ENCODE measurements at regions not wholly inside any gene's neighbourhood (a gene's known extent, or its start where the extent isn't known, plus 50 kb on each side); places are given as distances from the start of the nearest gene placed in this dataset.

- TF ChIP-seq CTCF (IDR thresholded peaks at IDR 0.05; ENCODE audit: insufficient read depth, low read depth, low read length) (no peak), EZH2 (IDR thresholded peaks at IDR 0.05; ENCODE audit: insufficient read depth, low read length) (no peak)
- Histone ChIP-seq H4K20me1 (ENCODE audit: insufficient read depth, low read length) (no peaks in the 10 kb centered on the region), H3K27ac (ENCODE audit: low read depth, low read length) (no peak overlapping the region), H3K4me1 (ENCODE audit: insufficient read depth, low read length) (no peaks in the 10 kb centered on the region), H3K9ac (ENCODE audit: low read length) (no peak overlapping the region), H3K36me3 (ENCODE audit: insufficient read depth, low read length) (no peaks in the 10 kb centered on the region), H3K4me3 (ENCODE audit: insufficient read depth, low read depth, low read length) (no peak overlapping the region), H2AFZ (ENCODE audit: low read depth, low read length) (no peak overlapping the region), H3K27me3 (ENCODE audit: insufficient read depth, low read length) (no peaks in the 10 kb centered on the region), H3K79me2 (ENCODE audit: insufficient read depth, low read length) (no peaks in the 10 kb centered on the region), H3K9me3 (ENCODE audit: insufficient read depth, low read depth, low read length) (no peaks in the 10 kb centered on the region), H3K4me2 (ENCODE audit: low read length) (no peak overlapping the region)
- H3K4me3 Mint-ChIP-seq (ENCODE audit: unreplicated experiment), result no peak overlapping the region
- H3K27me3 Mint-ChIP-seq (ENCODE audit: low read depth, unreplicated experiment), result peaks cover 12% of the 10 kb centered on the region
- FAIRE-seq, result no peak
- H3K36me3 Mint-ChIP-seq (ENCODE audit: low read depth, unreplicated experiment), result no peaks in the 10 kb centered on the region
- H3K4me1 Mint-ChIP-seq (ENCODE audit: low read depth, unreplicated experiment), result peaks cover 10% of the 10 kb centered on the region
- peaks cover 18% of the 10 kb centered on the region for H3K9me3 Mint-ChIP-seq (ENCODE audit: unreplicated experiment)
- DNase-seq (ENCODE audit: low read depth), result no peak
- no peak overlapping the region for H3K27ac Mint-ChIP-seq (ENCODE audit: unreplicated experiment)
Measured at GRCh38 chr7:152969335-152969734, 209.8 kb downstream of the ACTR3B start.

DNA sequence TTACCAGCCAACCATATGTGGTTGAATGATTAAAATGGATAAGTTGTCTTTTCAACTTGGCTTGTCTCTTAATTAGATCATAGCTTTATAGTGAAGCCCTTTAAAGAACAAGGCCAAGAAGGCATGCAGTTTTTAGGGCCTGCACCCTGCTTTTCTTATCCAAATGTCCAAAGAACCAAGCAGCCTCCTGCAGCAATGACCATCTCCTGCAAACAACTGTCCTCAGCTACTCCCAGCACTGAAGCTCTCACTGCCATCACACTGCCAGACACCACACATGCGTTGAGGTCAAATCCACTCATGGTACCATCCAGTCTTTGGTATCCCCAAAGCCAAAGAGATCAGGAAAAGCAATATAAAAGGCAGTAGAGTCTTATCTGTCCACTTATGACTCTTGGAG lies 210.3 kb downstream of the ACTR3B start:
- Histone ChIP-seq H4K20me1 (ENCODE audit: insufficient read depth, low read length) (no peaks in the 10 kb centered on the region), H3K9me3 (ENCODE audit: insufficient read depth, low read depth, low read length) (no peaks in the 10 kb centered on the region), H3K4me3 (ENCODE audit: insufficient read depth, low read depth, low read length) (no peak overlapping the region), H3K36me3 (ENCODE audit: insufficient read depth, low read length) (no peaks in the 10 kb centered on the region), H3K9ac (ENCODE audit: low read length) (no peak overlapping the region), H3K79me2 (ENCODE audit: insufficient read depth, low read length) (no peaks in the 10 kb centered on the region), H3K4me1 (ENCODE audit: insufficient read depth, low read length) (no peaks in the 10 kb centered on the region), H3K27me3 (ENCODE audit: insufficient read depth, low read length) (no peaks in the 10 kb centered on the region), H2AFZ (ENCODE audit: low read depth, low read length) (no peak overlapping the region), H3K4me2 (ENCODE audit: low read length) (no peak overlapping the region), H3K27ac (ENCODE audit: low read depth, low read length) (no peak overlapping the region)
- peaks cover 12% of the 10 kb centered on the region for H3K27me3 Mint-ChIP-seq (ENCODE audit: low read depth, unreplicated experiment)
- DNase-seq (ENCODE audit: low read depth) (no peak), FAIRE-seq (no peak)
- H3K27ac Mint-ChIP-seq (ENCODE audit: unreplicated experiment), result no peak overlapping the region
- H3K9me3 Mint-ChIP-seq (ENCODE audit: unreplicated experiment), result peaks cover 18% of the 10 kb centered on the region
- no peaks in the 10 kb centered on the region for H3K36me3 Mint-ChIP-seq (ENCODE audit: low read depth, unreplicated experiment)
- TF ChIP-seq CTCF (IDR thresholded peaks at IDR 0.05; ENCODE audit: insufficient read depth, low read depth, low read length) (no peak), EZH2 (IDR thresholded peaks at IDR 0.05; ENCODE audit: insufficient read depth, low read length) (no peak)
- peaks cover 10% of the 10 kb centered on the region for H3K4me1 Mint-ChIP-seq (ENCODE audit: low read depth, unreplicated experiment)
- no peak overlapping the region for H3K4me3 Mint-ChIP-seq (ENCODE audit: unreplicated experiment)

GRCh38 chr7:152970481-152970880 lies 210.9 kb downstream of the ACTR3B start:
- H3K9me3 ChIP-seq (ENCODE audit: insufficient read depth, low read depth, low read length), result no peaks in the 10 kb centered on the region
- H3K4me1 ChIP-seq (ENCODE audit: insufficient read depth, low read length), result no peaks in the 10 kb centered on the region
- no peaks in the 10 kb centered on the region for H3K27me3 ChIP-seq (ENCODE audit: insufficient read depth, low read length)
- no peaks in the 10 kb centered on the region for H4K20me1 ChIP-seq (ENCODE audit: insufficient read depth, low read length)
- Mint-ChIP-seq H3K4me1 (ENCODE audit: low read depth, unreplicated experiment) (peaks cover 10% of the 10 kb centered on the region), H3K9me3 (ENCODE audit: unreplicated experiment) (peaks cover 18% of the 10 kb centered on the region), H3K36me3 (ENCODE audit: low read depth, unreplicated experiment) (no peaks in the 10 kb centered on the region), H3K27ac (ENCODE audit: unreplicated experiment) (no peak overlapping the region), H3K4me3 (ENCODE audit: unreplicated experiment) (no peak overlapping the region), H3K27me3 (ENCODE audit: low read depth, unreplicated experiment) (peaks cover 12% of the 10 kb centered on the region)
- H3K4me2 ChIP-seq (ENCODE audit: low read length), result no peak overlapping the region
- H2AFZ ChIP-seq (ENCODE audit: low read depth, low read length), result no peak overlapping the region
- H3K4me3 ChIP-seq (ENCODE audit: insufficient read depth, low read depth, low read length), result no peak overlapping the region
- no peak overlapping the region for H3K27ac ChIP-seq (ENCODE audit: low read depth, low read length)
- DNase-seq (ENCODE audit: low read depth) (no peak), FAIRE-seq (no peak)
- H3K9ac ChIP-seq (ENCODE audit: low read length), result no peak overlapping the region
- no peaks in the 10 kb centered on the region for H3K36me3 ChIP-seq (ENCODE audit: insufficient read depth, low read length)
- no peak for TF ChIP-seq CTCF (IDR thresholded peaks at IDR 0.05; ENCODE audit: insufficient read depth, low read depth, low read length)
- no peak for TF ChIP-seq EZH2 (IDR thresholded peaks at IDR 0.05; ENCODE audit: insufficient read depth, low read length)
- H3K79me2 ChIP-seq (ENCODE audit: insufficient read depth, low read length), result no peaks in the 10 kb centered on the region
